ENCODE measurements at regions not wholly inside any gene's neighbourhood (a gene's known extent, or its start where the extent isn't known, plus 50 kb on each side); places are given as distances from the start of the nearest gene placed in this dataset.
"Not testable (repeated sequence)": the region's sequence is repeated elsewhere in the genome, so short reads cannot be mapped to it uniquely, and the experiment has no call there.

- no peak for DNase-seq
Measured at GRCh38 chr14:37787879-37788494, 192.6 kb downstream of the TTC6 start.

- DNase-seq = no peak
Measured at GRCh38 chr14:37791384-37792036, 196.1 kb downstream of the TTC6 start.

GRCh38 chr14:37792124-37792523, 196.7 kb downstream of the TTC6 start:
- no peak for DNase-seq

GRCh38 chr14:37796703-37797416, 201.4 kb downstream of the TTC6 start:
- DNase-seq = no peak

GRCh38 chr14:37797675-37798074, 202.2 kb downstream of the TTC6 start:
- DNase-seq = no peak

GRCh38 chr14:37807722-37808121, 212.3 kb downstream of the TTC6 start:
- no peak for DNase-seq

- no peak for DNase-seq
Measured at GRCh38 chr14:37810094-37810801, 214.8 kb downstream of the TTC6 start.

GRCh38 chr14:37813732-37814131, 218.3 kb downstream of the TTC6 start:
- DNase-seq = no peak

- DNase-seq = no peak
Measured at GRCh38 chr14:37816135-37816534, 220.7 kb downstream of the TTC6 start.

- no peak for DNase-seq
Measured at GRCh38 chr14:37816743-37817295, 221.4 kb downstream of the TTC6 start.

GRCh38 chr14:37819155-37820015, 224.0 kb downstream of the TTC6 start:
- DNase-seq = peak; percentile 70

GRCh38 chr14:37820810-37821209, 225.4 kb downstream of the TTC6 start:
- not testable (repeated sequence) for DNase-seq

- DNase-seq = peak; percentile 14
Measured at GRCh38 chr14:37824939-37825712, 229.7 kb downstream of the TTC6 start.

GRCh38 chr14:37826869-37827268, 231.4 kb downstream of the TTC6 start:
- no peak for DNase-seq

- DNase-seq = no peak
Measured at GRCh38 chr14:37830271-37830670, 234.8 kb downstream of the TTC6 start.

GRCh38 chr14:37834275-37834674, 238.8 kb downstream of the TTC6 start:
- no peak for DNase-seq

- not testable (repeated sequence) for DNase-seq
Measured at GRCh38 chr14:37838778-37839177, 243.3 kb downstream of the TTC6 start.

- not testable (repeated sequence) for DNase-seq
Measured at GRCh38 chr14:37841039-37841438, 245.6 kb downstream of the TTC6 start.

GRCh38 chr14:37842106-37842505, 246.7 kb downstream of the TTC6 start:
- DNase-seq = no peak

- no peak for DNase-seq
Measured at GRCh38 chr14:37843954-37844607, 248.7 kb downstream of the TTC6 start.

GRCh38 chr14:37844614-37845013, 249.2 kb downstream of the TTC6 start:
- no peak for DNase-seq

All from fibroblast of skin of right quadriceps (primary cell).